Gastroesophageal sphincter (tissue), 3 donors: ENCODE measurements at regions not wholly inside any gene's neighbourhood (a gene's known extent, or its start where the extent isn't known, plus 50 kb on each side); places are given as distances from the start of the nearest gene placed in this dataset.

Experiments
- POLR2AphosphoS5 ChIP-seq: sonication (generic); formaldehyde crosslinking; IDR thresholded peaks from one replicate; pipeline ENCODE4 v1.6.1; 2017; ENCODE audit warnings: antibody characterized with exemption
- TF ChIP-seq, protein P1 (sequence below), 4 experiments: fragments of 200-600 bp in 2 of 4; fragments of 450-650 bp in 2 of 4; sonication (generic) in 1 of 4; IDR thresholded peaks; one replicate each; pipeline ENCODE4 v1.5.1; 2017 to 2019; ENCODE audit warnings: antibody characterized with exemption in 4 of 4, mild to moderate bottlenecking in 2 of 4, moderate library complexity in 2 of 4

DNA sequence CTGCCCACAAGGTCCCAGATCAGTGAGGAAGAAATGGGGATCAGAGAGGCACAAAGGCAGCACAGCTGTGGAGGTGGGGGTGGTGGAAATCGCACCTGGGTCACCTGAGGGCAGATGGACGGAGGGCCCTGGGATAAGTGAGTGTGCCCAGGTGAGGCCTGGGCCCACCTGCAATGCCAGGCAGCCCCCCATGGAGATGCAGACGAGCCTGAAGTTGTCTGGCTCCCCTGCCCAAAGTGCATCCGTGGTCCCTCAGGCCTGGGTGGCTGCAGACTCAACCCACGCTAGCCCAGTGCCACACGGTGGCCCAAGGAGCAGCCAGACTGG, 84.9 kb downstream of the NCOR2 start:
- TF ChIP-seq POLR2AphosphoS5: no peak
- TF ChIP-seq, protein P1, sequence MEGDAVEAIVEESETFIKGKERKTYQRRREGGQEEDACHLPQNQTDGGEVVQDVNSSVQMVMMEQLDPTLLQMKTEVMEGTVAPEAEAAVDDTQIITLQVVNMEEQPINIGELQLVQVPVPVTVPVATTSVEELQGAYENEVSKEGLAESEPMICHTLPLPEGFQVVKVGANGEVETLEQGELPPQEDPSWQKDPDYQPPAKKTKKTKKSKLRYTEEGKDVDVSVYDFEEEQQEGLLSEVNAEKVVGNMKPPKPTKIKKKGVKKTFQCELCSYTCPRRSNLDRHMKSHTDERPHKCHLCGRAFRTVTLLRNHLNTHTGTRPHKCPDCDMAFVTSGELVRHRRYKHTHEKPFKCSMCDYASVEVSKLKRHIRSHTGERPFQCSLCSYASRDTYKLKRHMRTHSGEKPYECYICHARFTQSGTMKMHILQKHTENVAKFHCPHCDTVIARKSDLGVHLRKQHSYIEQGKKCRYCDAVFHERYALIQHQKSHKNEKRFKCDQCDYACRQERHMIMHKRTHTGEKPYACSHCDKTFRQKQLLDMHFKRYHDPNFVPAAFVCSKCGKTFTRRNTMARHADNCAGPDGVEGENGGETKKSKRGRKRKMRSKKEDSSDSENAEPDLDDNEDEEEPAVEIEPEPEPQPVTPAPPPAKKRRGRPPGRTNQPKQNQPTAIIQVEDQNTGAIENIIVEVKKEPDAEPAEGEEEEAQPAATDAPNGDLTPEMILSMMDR (IDR thresholded peaks at IDR 0.05): no peak
